Stimulated activated CD8-positive, alpha-beta memory T cell treated with anti-CD3 and anti-CD28 coated beads, Interleukin-7, amount 100 ng/mL, for 1 hour (primary cell): ENCODE measurements at regions not wholly inside any gene's neighbourhood (a gene's known extent, or its start where the extent isn't known, plus 50 kb on each side); places are given as distances from the start of the nearest gene placed in this dataset.

Experiments used
- DNase-seq, 2 donors: peaks; one replicate each; pipeline ENCODE4 v3.0.0-alpha.2; 2020; ENCODE audit warnings: low read depth in 2 of 2

DNA sequence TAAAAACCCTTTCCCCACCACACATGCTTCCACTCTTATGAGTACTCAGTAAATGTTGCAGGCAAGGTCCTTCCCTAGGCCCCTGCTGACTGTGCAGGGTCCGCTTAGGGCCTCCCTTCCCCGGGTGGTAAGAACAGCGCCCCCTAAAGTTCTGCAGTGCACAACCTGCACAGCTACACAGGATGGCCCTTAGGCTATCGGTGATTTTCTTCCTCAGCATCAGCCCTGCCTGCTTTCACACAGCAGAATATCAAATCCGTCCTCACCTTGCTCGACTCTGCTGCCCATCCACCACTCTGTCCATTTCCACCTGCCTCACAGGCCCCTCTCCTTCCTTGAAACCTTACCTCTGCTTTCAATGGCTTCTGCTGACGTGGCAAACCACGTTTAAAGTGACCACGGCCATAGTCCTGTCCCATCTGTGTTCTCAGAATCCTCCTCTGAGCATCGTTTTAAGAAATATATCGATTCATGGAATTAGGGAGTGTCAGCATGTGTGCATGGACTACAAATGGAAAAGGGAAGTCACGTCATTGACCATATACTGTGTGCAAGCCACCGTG, 51.4 kb upstream of the TMEM132E start:
- DNase-seq = no peak

DNA sequence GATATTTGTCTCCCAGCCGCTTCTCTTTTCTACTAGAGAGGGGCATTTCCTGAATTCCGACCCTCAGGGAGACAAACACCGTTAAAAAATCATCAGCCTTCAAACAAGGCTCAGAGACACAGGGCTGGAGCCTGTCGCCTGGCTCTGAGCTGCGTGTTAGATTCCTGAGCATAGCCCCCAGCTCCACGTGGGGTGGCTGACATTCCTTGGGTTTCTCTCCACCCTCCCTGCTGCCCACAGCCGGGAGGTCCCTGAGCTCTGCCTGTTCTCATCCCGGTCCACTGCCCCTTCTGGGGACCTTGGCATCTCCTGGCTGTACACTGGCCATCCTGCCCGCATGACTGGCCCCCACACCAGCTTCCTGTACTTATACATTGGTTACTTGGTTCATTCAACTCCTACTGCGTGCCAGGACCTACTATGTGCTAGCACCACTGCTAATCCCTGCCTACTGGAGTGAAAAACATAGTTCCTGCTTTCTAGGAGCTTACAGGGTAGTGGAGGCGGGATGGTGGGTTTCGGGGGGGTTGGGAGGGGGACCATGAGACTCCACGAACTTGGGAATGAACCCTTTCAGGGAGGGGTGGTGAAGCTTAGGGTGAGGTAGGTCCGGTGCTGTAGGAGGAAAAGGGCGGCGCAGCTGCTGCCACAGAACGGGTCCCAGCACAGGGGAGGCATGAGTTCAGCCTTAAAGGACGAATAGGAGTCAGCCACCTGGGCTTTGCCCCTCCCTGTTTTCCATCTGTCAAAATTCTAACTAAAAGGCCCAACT, 52.1 kb upstream of the TMEM132E start:
- no peak for DNase-seq

DNA sequence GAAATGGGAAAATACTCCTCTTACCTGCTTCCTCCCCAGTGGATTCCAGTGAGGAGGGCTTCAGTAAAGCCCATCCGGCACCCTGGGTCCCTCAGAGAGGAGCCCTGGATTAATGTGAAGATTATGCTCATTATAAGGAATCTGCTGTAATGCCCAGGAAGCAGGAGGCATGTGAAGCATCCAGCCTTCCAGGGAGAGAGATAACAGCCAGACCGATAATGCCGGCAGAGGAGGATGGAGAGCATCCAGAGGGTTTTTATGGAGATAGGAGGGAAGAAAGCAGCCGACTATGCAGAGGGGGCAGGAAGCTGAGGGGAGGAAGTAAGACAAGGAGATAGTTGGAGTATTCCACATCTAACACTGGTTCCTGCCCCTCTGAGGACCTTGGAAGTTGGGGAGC, 53.7 kb upstream of the TMEM132E start:
- no peak for DNase-seq

DNA sequence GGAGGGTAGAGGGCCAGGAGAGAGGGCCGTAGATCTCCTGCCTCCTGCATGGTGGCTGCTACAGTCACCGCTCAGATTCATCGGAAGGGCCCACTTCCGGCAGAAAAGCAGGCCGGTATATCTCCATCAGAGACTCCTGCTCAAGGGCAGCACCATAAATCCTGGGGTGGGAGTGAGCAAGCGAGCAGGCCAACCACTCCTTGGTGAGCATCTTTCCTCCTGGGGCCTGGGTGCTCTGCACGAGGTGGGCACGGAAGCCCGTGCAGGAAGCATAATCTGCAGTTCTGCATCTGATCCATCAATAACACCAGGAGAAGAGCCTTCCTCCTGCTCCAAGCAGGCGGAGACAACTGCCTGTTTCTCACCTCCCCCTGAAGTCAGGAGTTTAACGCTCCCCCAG, 57.4 kb upstream of the TMEM132E start:
- no peak for DNase-seq

DNA sequence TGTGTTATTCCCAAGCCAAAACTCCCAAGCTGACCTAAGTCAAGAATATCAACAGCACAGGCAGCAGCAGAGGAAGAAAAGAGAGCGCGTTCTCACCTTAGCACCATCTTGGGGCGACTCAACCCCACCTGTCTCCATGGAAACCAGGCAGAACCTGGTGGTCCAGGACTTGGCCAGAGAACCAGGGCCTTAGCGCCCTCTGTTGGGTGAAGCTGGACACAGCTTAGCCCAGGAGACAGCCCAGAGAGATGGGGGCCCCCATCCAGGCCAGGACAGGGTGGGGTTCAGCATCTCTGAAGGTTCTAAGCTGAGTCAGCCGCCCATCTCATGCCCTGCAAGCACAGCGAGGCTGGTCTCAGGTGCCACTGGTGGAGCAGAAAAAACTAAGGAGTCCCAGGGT, 60.1 kb upstream of the TMEM132E start:
- DNase-seq = no peak

DNA sequence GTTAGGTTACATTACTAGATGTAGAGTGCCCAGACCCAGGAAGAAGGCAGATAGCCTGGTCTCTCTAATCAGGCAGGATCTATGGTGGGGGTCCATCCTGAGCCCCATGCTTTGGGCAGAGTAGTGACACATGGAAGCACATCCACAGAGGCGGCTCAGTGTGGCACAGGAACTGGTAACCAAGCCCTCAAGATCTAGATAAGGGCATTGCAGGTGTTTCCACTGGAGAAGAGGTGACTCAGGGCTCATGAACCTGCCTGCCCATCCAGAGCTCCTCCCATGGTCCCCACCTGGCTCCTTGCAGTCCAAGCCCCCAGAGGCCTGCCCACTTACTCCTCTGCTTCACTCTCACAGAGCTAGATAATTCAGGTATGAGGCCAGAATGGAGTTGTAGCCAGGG, 62.0 kb upstream of the TMEM132E start:
- no peak for DNase-seq

DNA sequence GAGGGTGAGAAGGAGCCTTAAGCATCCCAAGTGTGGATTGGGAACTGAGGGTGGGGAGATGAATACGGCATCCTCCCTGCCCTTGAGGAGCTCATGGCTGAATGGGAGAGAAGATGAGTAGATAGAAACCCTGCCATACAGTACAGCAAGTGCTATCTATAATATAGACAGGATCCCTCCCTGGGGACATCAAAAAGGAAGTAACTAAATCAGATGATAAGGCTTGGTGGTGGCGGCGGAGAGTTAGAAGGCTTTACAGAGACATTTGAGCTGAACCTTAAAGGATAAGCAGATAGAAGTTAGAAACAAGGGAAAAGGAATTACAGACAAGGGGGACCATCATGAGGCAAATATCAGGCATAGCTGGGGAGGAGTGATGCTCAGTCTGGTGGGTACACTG, 67.5 kb upstream of the TMEM132E start:
- DNase-seq = no peak

DNA sequence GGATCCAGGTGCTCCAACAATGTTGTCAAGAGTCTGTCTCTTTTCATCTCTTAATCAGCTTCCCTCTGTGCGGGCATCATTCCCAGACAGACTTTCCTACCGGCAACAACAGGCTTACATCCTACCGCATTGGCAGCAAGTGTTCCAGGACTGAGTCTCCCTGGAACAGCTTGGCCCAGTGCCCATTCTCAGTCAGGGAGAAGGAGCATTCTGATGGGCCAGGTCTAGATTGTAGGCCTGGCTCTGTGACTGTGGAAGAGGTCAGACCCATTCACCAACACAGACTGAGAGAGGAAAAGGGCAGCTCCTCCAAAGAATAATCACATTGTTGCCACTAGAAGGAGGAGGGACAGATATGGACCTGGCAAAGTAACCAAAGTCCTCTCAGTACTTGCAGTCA, 68.1 kb upstream of the TMEM132E start:
- DNase-seq = no peak

DNA sequence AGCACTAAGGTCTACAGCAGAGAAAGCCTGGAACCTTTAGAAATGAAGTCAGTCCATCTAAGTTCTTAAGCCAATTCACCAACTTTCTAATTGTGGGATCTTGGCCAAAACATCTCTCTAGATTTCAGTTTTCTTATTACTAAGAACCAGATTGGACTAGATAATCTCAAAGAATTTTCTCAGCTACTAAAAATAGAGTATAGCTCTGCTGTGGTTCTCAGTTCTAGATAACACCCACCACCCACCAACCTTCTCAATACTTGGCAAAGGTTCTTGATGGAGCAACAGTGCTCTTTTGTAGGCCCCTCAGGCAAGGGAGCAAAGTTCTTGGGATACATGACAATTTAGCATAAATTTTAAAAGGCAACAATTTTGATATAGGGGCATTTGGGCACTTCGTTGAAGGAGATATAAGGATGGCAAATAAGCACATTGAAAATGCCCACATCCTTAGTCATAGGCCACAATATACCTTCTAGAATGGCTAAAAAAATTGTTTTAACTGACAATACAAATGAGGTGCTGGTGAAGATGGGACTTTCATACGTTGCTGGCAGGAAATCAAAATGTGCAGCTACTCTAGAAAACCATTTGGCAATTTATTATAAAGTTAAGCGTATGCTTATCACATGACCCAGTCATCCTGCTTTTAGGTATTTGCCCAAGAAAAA, 74.4 kb upstream of the TMEM132E start:
- DNase-seq = no peak

DNA sequence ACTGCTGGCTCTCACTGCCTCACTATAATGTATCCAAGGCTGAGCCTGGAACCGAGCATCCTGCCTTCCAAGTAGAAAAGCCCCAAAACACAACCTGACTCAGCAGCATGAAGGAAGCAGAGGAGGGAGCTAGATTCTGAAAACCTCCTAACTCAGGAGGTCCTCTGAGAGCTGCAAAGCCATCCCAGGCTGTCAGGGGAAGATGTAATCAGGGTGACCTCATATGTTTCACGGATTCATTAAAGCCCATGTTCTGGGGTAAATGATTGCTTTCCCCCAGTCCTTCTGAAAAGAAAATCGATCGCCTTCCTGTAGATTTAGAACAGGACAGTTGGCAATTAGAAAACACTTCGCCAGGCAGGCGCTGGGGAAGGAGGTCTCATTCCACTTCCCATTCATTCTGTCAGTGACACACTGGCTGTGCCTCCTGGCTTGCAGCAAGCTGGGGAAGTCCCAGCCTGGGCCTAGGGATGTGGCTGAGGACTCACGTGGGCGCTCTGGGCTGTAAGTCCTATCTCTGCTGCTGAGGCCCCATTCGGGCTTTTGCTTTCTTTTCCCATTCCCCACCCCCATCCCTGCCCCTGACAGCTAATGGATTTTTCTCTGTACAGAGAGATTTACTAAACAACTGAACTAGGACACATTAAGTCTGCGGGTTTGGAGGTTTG, 75.7 kb upstream of the TMEM132E start:
- no peak for DNase-seq

DNA sequence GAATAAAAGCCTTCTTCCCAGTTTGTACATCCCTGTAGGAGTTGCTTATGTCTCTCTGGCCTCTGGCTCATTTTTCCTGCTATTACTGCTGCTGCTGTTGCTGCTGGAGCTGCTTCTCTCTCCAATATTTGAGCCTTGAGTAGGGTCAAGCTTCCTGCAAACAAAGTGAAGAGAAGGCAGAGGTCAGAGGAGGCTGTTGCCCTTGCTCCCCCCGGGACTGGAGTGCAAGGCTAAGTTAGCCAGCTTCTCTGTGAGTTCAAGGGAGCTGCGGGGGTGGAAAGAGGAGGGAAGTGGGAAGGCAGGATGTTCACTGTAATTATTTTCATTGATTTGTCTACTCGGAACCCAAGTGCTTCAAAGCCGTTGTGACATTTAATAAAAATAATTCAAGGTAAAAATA, 77.0 kb upstream of the TMEM132E start:
- DNase-seq = no peak

DNA sequence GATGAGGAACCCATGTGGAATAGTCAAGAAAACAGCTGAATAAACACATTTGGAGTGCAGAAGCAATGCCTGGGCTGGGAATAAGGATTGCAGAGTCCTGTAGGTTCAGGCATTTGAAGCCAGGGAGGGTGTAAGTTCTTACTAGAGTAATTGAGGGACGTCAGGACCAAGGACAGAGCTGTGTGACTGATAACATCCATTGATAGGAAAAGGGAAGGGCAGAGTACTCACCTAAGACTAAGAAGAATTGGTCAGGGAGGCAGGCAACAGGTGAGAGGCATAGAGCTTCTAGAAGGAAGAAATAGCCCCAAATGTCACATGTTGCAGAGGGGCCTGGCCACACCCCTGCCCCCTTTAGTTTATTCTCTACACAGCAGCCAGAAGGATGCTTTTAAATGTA, 79.8 kb upstream of the TMEM132E start:
- DNase-seq = no peak

DNA sequence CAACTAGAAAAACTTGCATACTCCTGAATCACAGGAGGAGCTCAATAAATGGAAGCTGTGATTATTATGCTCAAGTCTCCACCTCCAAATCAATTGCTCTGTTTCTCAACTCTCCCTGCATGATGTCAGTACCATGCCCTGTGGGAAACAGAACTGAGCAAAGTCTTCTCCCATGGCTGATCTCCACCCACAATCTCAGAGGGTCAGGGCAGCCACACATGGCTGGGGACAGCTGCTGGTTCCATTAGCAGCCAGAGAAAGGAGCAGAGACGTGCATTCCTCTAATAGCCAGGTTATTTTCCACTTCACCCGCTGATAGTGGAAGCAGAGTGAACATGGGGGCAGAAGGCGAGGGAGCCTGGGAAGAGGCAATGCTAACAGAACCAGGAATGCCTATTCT, 85.5 kb upstream of the TMEM132E start:
- no peak for DNase-seq

DNA sequence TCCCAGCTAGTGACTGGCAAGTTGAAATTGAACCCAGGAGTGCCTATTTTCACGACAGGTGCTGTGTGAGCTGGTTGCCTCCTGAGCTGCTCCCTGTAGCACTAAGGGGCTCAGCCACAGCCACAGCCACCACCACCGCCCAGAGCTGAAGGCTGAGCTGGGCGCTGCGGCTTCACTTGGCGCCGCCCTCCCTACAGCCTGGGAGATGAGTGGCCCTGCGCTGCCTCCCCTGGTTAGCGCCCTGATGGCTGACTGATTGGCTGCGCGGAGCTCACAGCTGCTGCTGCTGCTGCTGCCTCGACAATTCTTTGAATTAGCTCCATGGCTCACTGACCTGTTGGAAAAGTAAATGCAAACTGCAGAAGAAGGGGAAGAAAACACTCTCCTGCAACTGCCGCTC, 91.8 kb upstream of the TMEM132E start:
- no peak for DNase-seq

DNA sequence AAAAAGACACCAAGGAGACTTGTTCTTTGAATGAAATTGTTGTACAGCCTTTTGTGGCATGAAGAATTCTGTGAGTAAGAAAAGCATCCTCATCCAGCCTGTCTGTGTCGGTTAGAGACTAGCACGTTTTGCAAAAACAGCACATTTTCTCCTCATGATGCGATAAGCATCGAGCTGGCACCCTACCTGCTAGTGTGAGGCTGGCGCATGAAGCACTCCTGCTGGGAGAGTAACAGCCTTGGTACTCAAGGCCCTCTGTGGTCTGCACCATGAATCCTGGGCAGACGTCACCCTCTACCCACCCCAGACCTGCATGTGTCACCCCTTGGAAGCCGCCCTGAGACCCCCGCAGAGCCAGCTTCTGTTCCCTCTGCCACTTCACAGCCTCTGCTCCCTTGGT, 92.6 kb upstream of the TMEM132E start:
- no peak for DNase-seq

DNA sequence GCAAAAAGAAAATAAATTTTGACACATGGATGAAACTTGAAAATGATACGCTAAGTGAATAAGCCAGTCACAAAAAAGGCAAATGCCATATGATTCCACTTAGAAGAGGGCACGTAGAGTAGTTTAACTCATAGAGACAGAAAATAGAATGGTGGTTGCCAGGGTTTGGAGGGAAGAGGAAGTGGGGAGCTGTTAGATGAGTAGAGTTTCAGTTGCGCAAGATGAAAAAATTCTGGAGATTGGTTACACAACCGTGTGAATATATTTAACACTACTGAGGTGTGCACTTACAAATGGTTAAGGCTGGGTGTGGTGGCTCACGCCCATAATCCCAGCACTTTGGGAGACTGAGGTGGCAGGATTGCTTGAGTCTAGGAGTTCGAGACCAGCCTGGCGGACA, 93.4 kb upstream of the TMEM132E start:
- DNase-seq = no peak

DNA sequence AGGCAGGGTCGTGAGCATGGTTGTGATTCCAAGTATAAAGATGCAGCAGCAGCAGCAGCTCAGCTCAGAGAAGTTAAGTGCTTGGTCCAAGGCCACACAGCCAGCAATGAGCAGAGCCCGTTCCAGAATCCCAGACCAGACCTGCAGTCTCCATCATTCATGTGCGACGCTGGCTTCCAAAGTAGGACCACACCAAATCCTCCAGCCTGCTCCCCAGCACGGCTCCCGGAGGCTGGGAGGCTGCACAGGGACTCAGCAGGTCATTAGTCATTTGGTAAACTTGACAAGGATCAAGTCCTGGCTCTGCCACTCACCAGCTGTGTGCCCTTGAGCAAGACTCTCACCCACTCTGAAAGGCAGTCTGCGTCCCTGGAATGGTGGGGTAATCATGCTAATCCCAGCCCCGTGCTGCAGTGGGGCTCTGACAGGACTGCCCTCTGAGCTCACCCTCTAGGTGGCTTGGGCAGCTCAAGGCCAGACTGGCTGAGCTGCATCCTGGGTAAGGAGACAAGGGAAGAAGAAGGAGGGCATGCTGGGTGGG, 95.1 kb upstream of the TMEM132E start:
- no peak for DNase-seq

DNA sequence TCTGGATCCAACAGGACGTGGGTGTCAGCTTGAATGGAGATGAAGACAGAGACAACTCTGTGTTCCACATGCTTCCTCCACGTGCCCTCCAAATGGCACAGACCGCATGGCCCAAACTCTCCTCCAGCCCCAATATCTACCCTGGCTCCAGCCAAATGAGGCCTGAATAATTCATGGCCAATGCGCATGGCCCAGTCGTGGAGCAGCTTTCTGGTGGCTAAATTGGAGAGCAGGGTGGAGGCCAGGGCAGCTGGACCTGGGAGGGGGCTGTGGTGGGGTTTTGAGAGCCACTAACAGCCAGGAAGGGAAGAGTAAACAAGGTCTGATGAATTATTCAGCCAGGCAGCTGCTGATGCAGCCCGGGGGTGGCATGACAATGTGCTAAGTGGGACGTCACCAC, 96.7 kb upstream of the TMEM132E start:
- DNase-seq = no peak

DNA sequence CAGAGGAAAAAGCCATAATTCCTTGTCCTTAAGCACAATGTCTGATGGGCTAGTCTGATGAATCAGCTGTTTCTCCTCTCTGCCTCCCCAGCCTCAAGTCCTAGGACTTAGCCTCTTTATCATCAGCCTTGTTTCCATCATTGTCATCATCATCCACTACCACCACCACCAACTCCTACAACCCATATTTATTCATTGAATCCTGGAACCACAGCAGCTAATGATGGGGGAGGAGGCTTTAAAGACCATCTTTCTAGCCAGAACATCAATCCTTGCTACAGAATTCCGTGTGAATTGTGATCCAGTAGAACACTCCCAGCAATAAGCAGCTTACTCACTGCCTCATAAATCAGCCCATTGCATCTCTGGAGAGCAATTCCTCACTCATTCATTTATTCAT, 97.6 kb upstream of the TMEM132E start:
- no peak for DNase-seq

DNA sequence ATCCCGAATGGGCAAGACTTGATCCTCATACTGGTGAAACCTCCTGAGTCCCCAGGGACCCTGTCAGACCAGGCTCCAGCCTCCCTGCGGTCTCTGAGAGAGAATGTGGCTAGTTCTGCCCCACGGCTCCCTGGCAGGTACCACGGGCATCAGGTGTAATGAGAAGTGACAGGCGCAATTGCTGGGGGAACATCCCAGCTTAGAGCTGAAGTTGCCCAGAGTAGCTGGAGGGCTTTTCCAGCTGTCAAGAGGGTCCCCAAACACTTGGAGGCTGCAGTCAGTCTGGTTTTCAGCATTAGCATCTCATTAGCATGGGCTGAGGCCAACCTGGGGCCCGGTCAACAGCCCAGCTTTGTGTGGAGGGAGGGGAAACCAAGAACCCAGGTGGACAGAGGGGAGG, 100.0 kb upstream of the TMEM132E start:
- no peak for DNase-seq

DNA sequence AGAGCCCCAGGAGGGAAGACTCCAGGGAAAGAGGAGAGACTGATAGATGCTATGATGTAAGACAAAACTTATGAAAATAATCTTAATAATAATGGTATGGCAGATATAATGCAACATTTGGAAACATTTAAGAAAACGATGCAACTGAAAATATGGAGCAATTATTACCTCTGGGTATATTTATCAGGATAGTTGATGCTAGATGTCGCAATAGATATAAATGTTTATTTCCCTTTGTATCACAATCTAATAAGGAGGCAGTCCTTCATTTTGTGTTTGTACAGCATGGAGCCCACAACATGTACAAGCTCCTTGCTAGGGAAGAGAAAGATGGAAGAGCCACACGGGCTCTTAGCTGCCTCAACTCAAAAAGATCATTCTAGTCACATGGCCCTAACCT, 101.1 kb upstream of the TMEM132E start:
- no peak for DNase-seq

DNA sequence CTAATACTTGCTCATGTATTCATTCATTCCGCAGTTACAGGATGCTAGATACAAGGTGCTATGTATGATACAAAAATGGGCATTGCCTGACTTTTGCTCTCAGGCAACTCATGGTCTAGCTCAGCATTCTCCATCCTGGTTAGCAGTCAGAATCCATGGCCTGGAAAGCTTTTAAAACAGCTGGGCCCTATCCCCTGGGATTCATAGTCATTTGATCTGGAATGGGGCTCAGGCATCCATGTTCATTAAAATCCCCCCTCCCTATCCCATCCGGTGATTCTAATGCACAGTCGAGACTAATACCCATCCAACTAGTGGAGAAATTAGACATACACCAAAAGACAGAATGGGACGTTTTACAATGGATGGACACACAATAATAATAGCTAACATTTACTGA, 104.1 kb upstream of the TMEM132E start:
- DNase-seq = no peak

DNA sequence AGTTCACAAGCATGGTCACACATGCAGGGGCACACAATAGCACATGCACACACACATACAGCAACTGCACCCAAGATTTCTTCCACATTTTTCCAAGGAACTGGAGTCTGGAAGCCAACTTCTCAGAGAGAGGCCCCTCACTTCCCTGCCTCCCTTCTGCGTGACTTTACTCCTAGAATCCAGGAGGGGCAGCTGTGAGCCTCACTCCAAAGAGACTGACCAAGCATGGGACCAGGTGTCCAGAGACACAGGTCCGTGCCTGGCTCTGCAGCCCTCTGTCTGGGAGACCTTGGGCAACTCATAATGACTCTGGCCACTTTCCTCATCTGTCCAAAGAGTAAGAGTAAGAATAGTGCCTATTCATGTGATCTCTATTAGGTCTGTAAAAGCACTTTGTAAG, 104.7 kb upstream of the TMEM132E start:
- no peak for DNase-seq
